Keratinocyte (primary cell): ENCODE measurements at regions not wholly inside any gene's neighbourhood (a gene's known extent, or its start where the extent isn't known, plus 50 kb on each side); places are given as distances from the start of the nearest gene placed in this dataset.

Experiments
- DNase-seq: peaks from one replicate; pipeline ENCODE4 v3.0.0-alpha.2; 2011; ENCODE audit warnings: low read depth, missing footprints, low spot score
- FAIRE-seq: peaks from 2 replicates; lab custom pipeline; 2011; peaks lifted over from hg19 to GRCh38; lab: Jason Lieb, UNC
- H2AFZ ChIP-seq: 2 replicates; pipeline ENCODE4 v1.6.0; 2012; ENCODE audit warnings: low read length, control low read depth, inconsistent platforms; ENCODE audit not compliant: control insufficient read depth
- H3K27ac ChIP-seq: 2 replicates; pipeline ENCODE4 v1.5.1; 2011; ENCODE audit warnings: low read length; ENCODE audit not compliant: control insufficient read depth, insufficient read depth
- H3K27me3 ChIP-seq: 3 replicates; pipeline ENCODE4 v1.6.0; 2011; ENCODE audit warnings: low read length; ENCODE audit not compliant: control insufficient read depth, insufficient read depth; ENCODE audit errors: extremely low read depth
- H3K36me3 ChIP-seq, 2 experiments: 2 replicates in 1 of 2; 3 replicates in 1 of 2; pipeline ENCODE4 v1.5.1; 2011; ENCODE audit warnings: low read length in 2 of 2, mild to moderate bottlenecking in 1 of 2; ENCODE audit not compliant: control insufficient read depth in 2 of 2, insufficient read depth in 2 of 2; ENCODE audit errors: extremely low read depth in 1 of 2
- H3K4me1 ChIP-seq: 3 replicates; pipeline ENCODE4 v1.5.1; 2011; ENCODE audit warnings: low read length; ENCODE audit not compliant: control insufficient read depth, insufficient read depth; ENCODE audit errors: extremely low read depth
- H3K4me2 ChIP-seq: 3 replicates; pipeline ENCODE4 v1.6.0; 2011; ENCODE audit warnings: low read depth, low read length; ENCODE audit not compliant: control insufficient read depth, insufficient read depth; ENCODE audit errors: extremely low read depth
- H3K4me3 ChIP-seq, 3 experiments: fragments of 200-600 bp in 1 of 3; sonication (generic) in 1 of 3; 2 replicates in 2 of 3; 3 replicates in 1 of 3; pipeline ENCODE4 v1.5.1; 2011 to 2016; ENCODE audit warnings: low read length in 3 of 3, mild to moderate bottlenecking in 3 of 3, control low read depth in 2 of 3, inconsistent platforms in 1 of 3, low read depth in 1 of 3, mixed read lengths in 1 of 3, mixed run types in 1 of 3, moderate library complexity in 1 of 3; ENCODE audit not compliant: control insufficient read depth in 2 of 3, insufficient read depth in 2 of 3; ENCODE audit errors: extremely low read depth in 1 of 3
- H3K79me2 ChIP-seq: 2 replicates; pipeline ENCODE4 v1.6.0; 2012; ENCODE audit warnings: low read length; ENCODE audit not compliant: control insufficient read depth, insufficient read depth
- H3K9ac ChIP-seq: 3 replicates; pipeline ENCODE4 v1.6.0; 2011; ENCODE audit warnings: low read length; ENCODE audit not compliant: control insufficient read depth, insufficient read depth; ENCODE audit errors: extremely low read depth
- H3K9me1 ChIP-seq: 3 replicates; pipeline ENCODE4 v1.6.0; 2011; ENCODE audit warnings: low read length; ENCODE audit not compliant: control insufficient read depth, insufficient read depth; ENCODE audit errors: extremely low read depth
- H3K9me3 ChIP-seq: 2 replicates; pipeline ENCODE4 v1.5.1; 2012; ENCODE audit warnings: low read depth, low read length; ENCODE audit not compliant: control insufficient read depth
- H4K20me1 ChIP-seq: 3 replicates; pipeline ENCODE4 v1.6.0; 2011; ENCODE audit warnings: low read length; ENCODE audit not compliant: control insufficient read depth, insufficient read depth; ENCODE audit errors: extremely low read depth
- EZH2 ChIP-seq: IDR thresholded peaks from one replicate; pipeline ENCODE4 v1.6.1; 2012; ENCODE audit warnings: inconsistent platforms, mild to moderate bottlenecking, low read length, moderate library complexity
- dilution Hi-C: fragments of 300-500 bp; cut with MboI; formaldehyde crosslinking; loops from one replicate; pipeline ENCODE4 v1.7.0; 2020; ENCODE audit warnings: low sequenced_read_pairs; ENCODE audit not compliant: extremely low pct_ligation_motif_present
- TF ChIP-seq, protein P1 (sequence below), 3 experiments: IDR thresholded peaks in 1 of 3; conservative IDR thresholded peaks in 1 of 3; optimal IDR thresholded peaks in 1 of 3; 2 replicates in 2 of 3; 3 replicates in 1 of 3; pipeline versions ENCODE3 to v1.5.1; 2011; ENCODE audit warnings: low read length in 3 of 3, mild to moderate bottlenecking in 3 of 3, moderate library complexity in 2 of 3, control low read depth in 1 of 3, inconsistent platforms in 1 of 3; ENCODE audit not compliant: insufficient read depth in 2 of 3; ENCODE audit errors: extremely low read depth in 1 of 3

DNA sequence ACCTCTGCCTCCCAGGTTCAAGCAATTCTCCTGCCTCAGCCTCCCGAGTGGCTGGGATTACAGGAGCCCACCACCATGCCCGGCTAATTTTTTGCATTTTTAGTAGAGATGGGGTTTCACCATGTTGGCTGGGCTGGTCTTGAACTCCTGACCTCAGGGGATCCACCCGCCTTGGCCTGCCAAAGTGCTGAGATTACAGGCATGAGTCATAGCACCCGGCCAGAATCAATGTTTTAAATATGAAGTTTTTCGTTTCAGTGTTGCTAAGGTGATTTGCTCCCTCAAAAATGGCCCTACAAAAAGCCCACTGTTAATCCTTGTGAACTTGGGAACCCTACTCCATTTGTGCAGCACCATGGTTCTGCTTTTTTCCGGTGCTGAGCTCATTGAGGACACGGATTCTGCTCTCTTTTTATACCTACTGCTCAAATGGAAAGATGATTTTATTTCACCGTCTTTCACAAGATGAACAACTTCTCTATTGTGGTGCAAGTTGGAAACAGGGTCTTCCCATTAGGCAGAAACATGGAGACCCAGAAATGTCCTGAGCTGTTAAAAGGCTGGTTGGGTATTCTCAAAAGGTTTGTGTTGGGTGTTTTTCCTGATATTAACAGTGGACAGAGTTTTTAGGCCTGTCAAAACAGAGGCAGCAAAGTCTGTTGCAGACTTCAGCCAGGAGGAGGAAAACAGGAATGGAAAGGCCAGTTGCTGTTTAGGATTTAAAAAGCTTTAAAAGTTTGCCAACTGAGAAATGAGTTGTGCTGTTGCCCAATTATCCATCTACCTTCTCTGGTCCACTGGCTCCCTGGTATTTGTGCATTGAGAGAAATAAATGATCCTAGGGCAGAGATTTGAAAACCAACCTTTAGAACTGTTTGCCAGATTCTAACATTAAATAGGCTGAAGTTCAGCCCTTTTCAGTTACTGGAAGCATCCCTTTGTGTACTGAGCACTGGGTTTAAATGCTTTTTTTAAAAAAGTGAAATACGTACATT is 85.8 kb downstream of the ATP23 start:
- H3K27ac ChIP-seq = no peak overlapping the region

DNA sequence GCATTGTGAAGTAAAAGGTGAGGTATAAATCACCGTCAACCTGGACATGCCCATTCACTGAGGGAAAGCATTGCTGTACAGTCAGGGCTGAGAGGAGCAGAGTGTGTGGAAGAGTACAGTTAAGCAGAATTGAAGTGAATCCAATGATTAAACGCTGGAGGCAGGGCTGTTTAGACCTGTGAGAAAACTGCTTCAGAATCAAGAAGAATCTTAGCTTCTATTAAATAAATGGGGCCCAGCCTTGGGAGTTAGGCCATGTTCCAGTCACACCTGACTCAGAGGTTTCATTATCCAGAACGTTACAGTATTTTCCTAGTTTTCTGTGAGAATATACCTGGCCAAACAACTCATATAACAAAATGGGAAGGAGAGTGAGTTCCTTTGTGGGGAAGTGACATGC is 86.9 kb downstream of the ATP23 start:
- peak; percentile 64 for FAIRE-seq
- Histone ChIP-seq H3K9ac (no peak overlapping the region), H3K4me1 (peaks cover 23% of the 10 kb centered on the region), H3K36me3 (no peaks in the 10 kb centered on the region), H3K27ac (no peak overlapping the region), H3K9me3 (peaks cover 2% of the 10 kb centered on the region), H3K79me2 (no peaks in the 10 kb centered on the region), H3K4me3 (no peak overlapping the region), H2AFZ (peak overlapping the region; percentile 20), H3K9me1 (no peaks in the 10 kb centered on the region), H4K20me1 (no peaks in the 10 kb centered on the region), H3K27me3 (no peaks in the 10 kb centered on the region), H3K4me2 (no peak overlapping the region)
- dilution Hi-C loops = no loop called here
- no peak for DNase-seq
- TF ChIP-seq, protein P1, sequence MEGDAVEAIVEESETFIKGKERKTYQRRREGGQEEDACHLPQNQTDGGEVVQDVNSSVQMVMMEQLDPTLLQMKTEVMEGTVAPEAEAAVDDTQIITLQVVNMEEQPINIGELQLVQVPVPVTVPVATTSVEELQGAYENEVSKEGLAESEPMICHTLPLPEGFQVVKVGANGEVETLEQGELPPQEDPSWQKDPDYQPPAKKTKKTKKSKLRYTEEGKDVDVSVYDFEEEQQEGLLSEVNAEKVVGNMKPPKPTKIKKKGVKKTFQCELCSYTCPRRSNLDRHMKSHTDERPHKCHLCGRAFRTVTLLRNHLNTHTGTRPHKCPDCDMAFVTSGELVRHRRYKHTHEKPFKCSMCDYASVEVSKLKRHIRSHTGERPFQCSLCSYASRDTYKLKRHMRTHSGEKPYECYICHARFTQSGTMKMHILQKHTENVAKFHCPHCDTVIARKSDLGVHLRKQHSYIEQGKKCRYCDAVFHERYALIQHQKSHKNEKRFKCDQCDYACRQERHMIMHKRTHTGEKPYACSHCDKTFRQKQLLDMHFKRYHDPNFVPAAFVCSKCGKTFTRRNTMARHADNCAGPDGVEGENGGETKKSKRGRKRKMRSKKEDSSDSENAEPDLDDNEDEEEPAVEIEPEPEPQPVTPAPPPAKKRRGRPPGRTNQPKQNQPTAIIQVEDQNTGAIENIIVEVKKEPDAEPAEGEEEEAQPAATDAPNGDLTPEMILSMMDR (optimal IDR thresholded peaks at IDR 0.05 in 1 of 3, IDR thresholded peaks at IDR 0.05 in 1 of 3, conservative IDR thresholded peaks at IDR 0.05 in 1 of 3; ENCODE audit: extremely low read depth in 1 of 3, insufficient read depth in 2 of 3, low read length in 3 of 3) = no peak
- no peak for TF ChIP-seq EZH2

More for the DNA sequence above, 85.8 kb downstream of the ATP23 start:
- Histone ChIP-seq H3K4me3 (no peak overlapping the region), H3K4me1 (peaks cover 23% of the 10 kb centered on the region), H3K79me2 (no peaks in the 10 kb centered on the region), H3K9ac (no peak overlapping the region), H3K4me2 (no peak overlapping the region), H3K9me1 (no peaks in the 10 kb centered on the region), H2AFZ (no peak overlapping the region), H3K27me3 (no peaks in the 10 kb centered on the region), H3K36me3 (no peaks in the 10 kb centered on the region), H4K20me1 (no peaks in the 10 kb centered on the region), H3K9me3 (peaks cover 2% of the 10 kb centered on the region)
- no peak for DNase-seq
- FAIRE-seq = peak; percentile 39
- dilution Hi-C loops = no loop called here
- TF ChIP-seq EZH2 = no peak
- TF ChIP-seq, protein P1 (optimal IDR thresholded peaks at IDR 0.05 in 1 of 3, IDR thresholded peaks at IDR 0.05 in 1 of 3, conservative IDR thresholded peaks at IDR 0.05 in 1 of 3; ENCODE audit: extremely low read depth in 1 of 3, insufficient read depth in 2 of 3, low read length in 3 of 3) = no peak
